Panc1 (cell line): ENCODE measurements at regions not wholly inside any gene's neighbourhood (a gene's known extent, or its start where the extent isn't known, plus 50 kb on each side); places are given as distances from the start of the nearest gene placed in this dataset.

ENCODE experiments used
- ATAC-seq: fragments of 200-7000 bp; cut with Tn5 transposase; 2 replicates; pipeline ENCODE4 v1.9.1; 2020; ENCODE audit warnings: mild to moderate bottlenecking, moderate library complexity
- BruUV-seq: library from RNA; stranded (reverse); fragments of 400-500 nt; replicated peaks from 2 replicates; lab custom pipeline; 2021; lab: Mats Ljungman, UMichigan
- CTCF ChIA-PET: fragments of 300-600 bp; sonication (Branson Sonifier 250); formaldehyde crosslinking; loops from one replicate; lab custom pipeline; 2022; ENCODE audit warnings: antibody characterized with exemption; lab: Charles Lee
- POLR2A ChIA-PET: fragments of 300-600 bp; sonication (Branson Sonifier 250); formaldehyde crosslinking; loops from one replicate; lab custom pipeline; 2022; ENCODE audit warnings: antibody characterized with exemption; lab: Charles Lee
- DNase-seq: peaks from one replicate; pipeline ENCODE4 v3.0.0-alpha.2; 2010; ENCODE audit warnings: low read depth, low spot score
- H3K27ac ChIP-seq: 2 replicates; pipeline ENCODE4 v1.5.1; 2011; ENCODE audit warnings: mild to moderate bottlenecking, low read length, inconsistent platforms
- H3K27me3 ChIP-seq: fragments of 200-500 bp; sonication (Bioruptor generic); 2 replicates; pipeline ENCODE4 v1.6.0; 2014; ENCODE audit warnings: low read length, inconsistent platforms; ENCODE audit not compliant: control insufficient read depth, insufficient read depth
- H3K36me3 ChIP-seq: fragments of 200-500 bp; sonication (Bioruptor generic); 2 replicates; pipeline ENCODE4 v1.5.1; 2014; ENCODE audit warnings: inconsistent platforms, mild to moderate bottlenecking, low read length, moderate library complexity; ENCODE audit not compliant: control insufficient read depth, insufficient read depth
- H3K4me1 ChIP-seq: 2 replicates; pipeline ENCODE4 v1.5.1; 2011; ENCODE audit warnings: inconsistent platforms, mild to moderate bottlenecking, low read length, moderate library complexity; ENCODE audit not compliant: control insufficient read depth, insufficient read depth
- H3K4me3 ChIP-seq, 2 experiments: 2 replicates each; pipeline ENCODE4 v1.5.1; 2011 to 2012; ENCODE audit warnings: low read depth in 2 of 2, low read length in 2 of 2, mild to moderate bottlenecking in 2 of 2, inconsistent platforms in 1 of 2, moderate library complexity in 1 of 2
- H3K9me3 ChIP-seq: fragments of 200-500 bp; sonication (Bioruptor generic); 2 replicates; pipeline ENCODE4 v1.5.1; 2014; ENCODE audit warnings: low read depth, mild to moderate bottlenecking, inconsistent platforms, low read length, moderate library complexity; ENCODE audit not compliant: control insufficient read depth, insufficient read depth
- POLR2AphosphoS5 ChIP-seq: IDR thresholded peaks from 2 replicates; pipeline ENCODE4 v1.6.1; 2012; ENCODE audit warnings: mild to moderate bottlenecking, low read depth, low read length, moderate library complexity
- SIN3A ChIP-seq: IDR thresholded peaks from 2 replicates; pipeline ENCODE4 v1.6.1; 2012; ENCODE audit warnings: low read depth, mild to moderate bottlenecking, low read length, moderate library complexity, borderline replicate concordance; ENCODE audit not compliant: insufficient read depth
- TCF7L2 ChIP-seq: IDR thresholded peaks from 2 replicates; pipeline ENCODE4 v1.6.1; 2011; ENCODE audit warnings: mild to moderate bottlenecking, low read depth, low read length, inconsistent platforms
- in situ Hi-C: cut with HindIII; loops from 2 replicates; pipeline ENCODE4 v1.10.0; 2016; ENCODE audit warnings: low sequenced_read_pairs, low pct_unique_long_range_greater_than_20kb
- intact Hi-C: fragments of 100-400 bp; cut with micrococcal nuclease; formaldehyde crosslinking; loops from one replicate; pipeline ENCODE4 v1.10.0; 2022; ENCODE audit not compliant: unreplicated experiment
- TF ChIP-seq, protein P1 (sequence below), 2 experiments: IDR thresholded peaks; 2 replicates each; pipeline ENCODE4 v1.6.1; 2011 to 2012; ENCODE audit warnings: low read depth in 2 of 2, control low read depth in 1 of 2, low read length in 1 of 2, mild to moderate bottlenecking in 1 of 2, moderate library complexity in 1 of 2; ENCODE audit not compliant: insufficient read depth in 1 of 2
- TF ChIP-seq, protein P2 (sequence below): fragments of 450-650 bp; IDR thresholded peaks from 2 replicates; pipeline ENCODE4 v1.5.1; 2017; ENCODE audit warnings: mild to moderate bottlenecking

DNA sequence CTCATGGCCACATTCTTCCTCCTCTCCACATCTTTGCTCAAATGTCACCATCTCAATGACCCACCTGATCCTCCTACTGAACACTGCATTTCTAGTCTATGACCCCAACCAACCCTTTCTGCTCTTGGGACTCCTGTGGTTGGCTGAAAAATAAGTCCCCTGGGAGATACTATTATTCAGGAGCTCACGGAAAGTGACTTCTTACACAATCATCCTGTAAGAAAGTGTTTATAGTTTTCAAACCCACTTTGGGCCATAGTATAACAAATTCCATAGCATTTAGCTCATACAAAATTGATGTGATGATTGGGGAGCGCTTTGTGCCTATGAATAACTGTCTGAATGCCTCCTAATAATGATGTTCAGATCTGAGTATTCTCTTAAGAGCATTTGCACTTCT, 161.4 kb upstream of the HS3ST1 start:
- ChIA-PET CTCF (no interaction called here), POLR2A (no interaction called here)
- H3K4me3 ChIP-seq = no peak overlapping the region
- no peaks in the 10 kb centered on the region for H3K9me3 ChIP-seq
- H3K27ac ChIP-seq = no peak overlapping the region
- TF ChIP-seq, protein P1, sequence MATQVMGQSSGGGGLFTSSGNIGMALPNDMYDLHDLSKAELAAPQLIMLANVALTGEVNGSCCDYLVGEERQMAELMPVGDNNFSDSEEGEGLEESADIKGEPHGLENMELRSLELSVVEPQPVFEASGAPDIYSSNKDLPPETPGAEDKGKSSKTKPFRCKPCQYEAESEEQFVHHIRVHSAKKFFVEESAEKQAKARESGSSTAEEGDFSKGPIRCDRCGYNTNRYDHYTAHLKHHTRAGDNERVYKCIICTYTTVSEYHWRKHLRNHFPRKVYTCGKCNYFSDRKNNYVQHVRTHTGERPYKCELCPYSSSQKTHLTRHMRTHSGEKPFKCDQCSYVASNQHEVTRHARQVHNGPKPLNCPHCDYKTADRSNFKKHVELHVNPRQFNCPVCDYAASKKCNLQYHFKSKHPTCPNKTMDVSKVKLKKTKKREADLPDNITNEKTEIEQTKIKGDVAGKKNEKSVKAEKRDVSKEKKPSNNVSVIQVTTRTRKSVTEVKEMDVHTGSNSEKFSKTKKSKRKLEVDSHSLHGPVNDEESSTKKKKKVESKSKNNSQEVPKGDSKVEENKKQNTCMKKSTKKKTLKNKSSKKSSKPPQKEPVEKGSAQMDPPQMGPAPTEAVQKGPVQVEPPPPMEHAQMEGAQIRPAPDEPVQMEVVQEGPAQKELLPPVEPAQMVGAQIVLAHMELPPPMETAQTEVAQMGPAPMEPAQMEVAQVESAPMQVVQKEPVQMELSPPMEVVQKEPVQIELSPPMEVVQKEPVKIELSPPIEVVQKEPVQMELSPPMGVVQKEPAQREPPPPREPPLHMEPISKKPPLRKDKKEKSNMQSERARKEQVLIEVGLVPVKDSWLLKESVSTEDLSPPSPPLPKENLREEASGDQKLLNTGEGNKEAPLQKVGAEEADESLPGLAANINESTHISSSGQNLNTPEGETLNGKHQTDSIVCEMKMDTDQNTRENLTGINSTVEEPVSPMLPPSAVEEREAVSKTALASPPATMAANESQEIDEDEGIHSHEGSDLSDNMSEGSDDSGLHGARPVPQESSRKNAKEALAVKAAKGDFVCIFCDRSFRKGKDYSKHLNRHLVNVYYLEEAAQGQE (IDR thresholded peaks at IDR 0.05; ENCODE audit: insufficient read depth in 1 of 2, low read depth in 2 of 2, low read length in 1 of 2) = no peak
- TF ChIP-seq POLR2AphosphoS5 (no peak), SIN3A (no peak), TCF7L2 (no peak)
- TF ChIP-seq, protein P2, sequence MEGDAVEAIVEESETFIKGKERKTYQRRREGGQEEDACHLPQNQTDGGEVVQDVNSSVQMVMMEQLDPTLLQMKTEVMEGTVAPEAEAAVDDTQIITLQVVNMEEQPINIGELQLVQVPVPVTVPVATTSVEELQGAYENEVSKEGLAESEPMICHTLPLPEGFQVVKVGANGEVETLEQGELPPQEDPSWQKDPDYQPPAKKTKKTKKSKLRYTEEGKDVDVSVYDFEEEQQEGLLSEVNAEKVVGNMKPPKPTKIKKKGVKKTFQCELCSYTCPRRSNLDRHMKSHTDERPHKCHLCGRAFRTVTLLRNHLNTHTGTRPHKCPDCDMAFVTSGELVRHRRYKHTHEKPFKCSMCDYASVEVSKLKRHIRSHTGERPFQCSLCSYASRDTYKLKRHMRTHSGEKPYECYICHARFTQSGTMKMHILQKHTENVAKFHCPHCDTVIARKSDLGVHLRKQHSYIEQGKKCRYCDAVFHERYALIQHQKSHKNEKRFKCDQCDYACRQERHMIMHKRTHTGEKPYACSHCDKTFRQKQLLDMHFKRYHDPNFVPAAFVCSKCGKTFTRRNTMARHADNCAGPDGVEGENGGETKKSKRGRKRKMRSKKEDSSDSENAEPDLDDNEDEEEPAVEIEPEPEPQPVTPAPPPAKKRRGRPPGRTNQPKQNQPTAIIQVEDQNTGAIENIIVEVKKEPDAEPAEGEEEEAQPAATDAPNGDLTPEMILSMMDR = no peak
- H3K27me3 ChIP-seq = no peaks in the 10 kb centered on the region
- DNase-seq = no peak
- BruUV-seq = no TSS peak
- intact Hi-C loops = no loop called here
- H3K4me1 ChIP-seq = no peaks in the 10 kb centered on the region
- no peak for ATAC-seq
- in situ Hi-C loops = no loop called here
- H3K36me3 ChIP-seq = no peaks in the 10 kb centered on the region

DNA sequence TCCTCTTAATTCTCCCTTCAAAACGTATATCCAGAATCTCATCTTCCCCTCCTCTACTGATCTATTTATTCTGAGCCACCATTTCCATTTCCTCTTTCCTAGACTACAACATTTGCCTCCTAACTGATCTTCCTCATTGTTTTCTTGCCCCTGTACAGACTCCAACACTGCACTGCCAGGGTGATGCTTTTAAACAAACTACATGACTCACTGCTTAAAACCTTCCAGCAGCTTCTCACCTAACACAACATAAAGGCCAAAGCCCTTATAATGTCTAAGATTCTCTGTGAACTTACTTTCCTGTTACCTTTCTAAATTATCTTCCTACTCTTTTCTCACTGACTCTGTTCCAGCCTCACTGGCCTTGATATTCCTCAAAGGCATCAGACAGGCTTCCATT, 161.0 kb upstream of the HS3ST1 start:
- no TSS peak for BruUV-seq
- POLR2A ChIA-PET = no interaction called here

More for the DNA sequence above, 161.0 kb upstream of the HS3ST1 start:
- intact Hi-C loops (no loop called here), in situ Hi-C loops (no loop called here)
- Histone ChIP-seq H3K9me3 (no peaks in the 10 kb centered on the region), H3K36me3 (no peaks in the 10 kb centered on the region), H3K4me3 (no peak overlapping the region), H3K27ac (no peak overlapping the region), H3K4me1 (no peaks in the 10 kb centered on the region), H3K27me3 (no peaks in the 10 kb centered on the region)
- DNase-seq = no peak
- TF ChIP-seq, protein P1 (IDR thresholded peaks at IDR 0.05; ENCODE audit: insufficient read depth in 1 of 2, low read depth in 2 of 2, low read length in 1 of 2) = no peak
- TF ChIP-seq, protein P2 = no peak
- TF ChIP-seq POLR2AphosphoS5 (no peak), TCF7L2 (no peak), SIN3A (no peak)
- CTCF ChIA-PET = no interaction called here
- no peak for ATAC-seq
